PC-3 (cell line): ENCODE measurements at regions not wholly inside any gene's neighbourhood (a gene's known extent, or its start where the extent isn't known, plus 50 kb on each side); places are given as distances from the start of the nearest gene placed in this dataset.

Source experiments
- CTCF ChIP-seq: fragments of 300-600 bp; sonication (generic); conservative IDR thresholded peaks from 2 replicates; pipeline ENCODE4 v1.5.1; 2017; ENCODE audit warnings: antibody characterized with exemption, low read depth, mild to moderate bottlenecking, low read length
- EZH2phosphoT487 ChIP-seq: fragments of 300-600 bp; sonication (generic); IDR thresholded peaks from 2 replicates; pipeline ENCODE4 v1.6.1; 2018; ENCODE audit warnings: mild to moderate bottlenecking, antibody characterized with exemption, low read length, borderline replicate concordance

DNA sequence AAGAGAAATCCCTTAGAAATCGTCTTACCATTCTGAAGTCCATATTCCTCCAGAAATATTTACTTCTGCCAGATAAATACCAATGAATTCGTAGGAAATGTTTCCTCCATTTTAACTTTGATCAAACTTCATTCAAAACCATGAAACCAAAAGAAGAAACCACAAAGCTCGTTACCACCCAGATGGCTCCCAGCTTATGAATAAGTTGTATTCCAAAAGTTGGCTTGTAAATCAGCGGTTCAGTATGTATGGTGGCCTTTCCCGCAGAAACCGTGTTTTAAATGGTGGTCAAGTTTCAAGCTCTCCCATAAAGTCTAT is 73.6 kb upstream of the RIPOR2 start:
- TF ChIP-seq CTCF (no peak), EZH2phosphoT487 (no peak)
